Hypothalamus (tissue), 51 donors: ENCODE measurements at regions not wholly inside any gene's neighbourhood (a gene's known extent, or its start where the extent isn't known, plus 50 kb on each side); places are given as distances from the start of the nearest gene placed in this dataset.
"Not testable (repeated sequence)": the region's sequence is repeated elsewhere in the genome, so short reads cannot be mapped to it uniquely, and the experiment has no call there.

ENCODE experiments used
- DNase-seq, 51 donors: peaks; one replicate each; lab custom pipeline; 2025; lab: John Stamatoyannopoulos, UW

GRCh38 chr10:61818251-61818650 is 83.2 kb upstream of the ARID5B start:
- DNase-seq, result not testable (repeated sequence)

DNA sequence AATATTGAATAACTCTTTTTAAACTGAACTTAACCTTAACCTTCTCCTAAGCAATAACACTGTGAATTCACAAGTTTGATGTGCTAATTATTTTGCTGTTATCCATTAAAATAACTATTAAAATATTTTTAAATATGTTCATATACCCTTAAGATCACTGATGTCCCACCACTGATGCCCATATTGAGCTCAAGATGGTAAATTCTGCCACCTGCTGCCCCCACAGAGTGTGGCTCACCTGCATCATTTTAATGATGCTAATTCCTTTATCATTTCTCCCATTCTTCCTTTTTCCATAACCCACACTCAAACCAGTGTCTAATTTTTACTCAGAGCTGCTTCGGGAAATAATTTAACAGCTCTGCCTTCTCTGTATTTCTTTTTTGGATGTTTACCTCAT is 82.3 kb upstream of the ARID5B start:
- DNase-seq, result no peak

- DNase-seq, result peak in 1 of 51 donors; percentile 0
These were observed 80.3 kb upstream of the ARID5B start for GRCh38 chr10:61821153-61821552.

DNA sequence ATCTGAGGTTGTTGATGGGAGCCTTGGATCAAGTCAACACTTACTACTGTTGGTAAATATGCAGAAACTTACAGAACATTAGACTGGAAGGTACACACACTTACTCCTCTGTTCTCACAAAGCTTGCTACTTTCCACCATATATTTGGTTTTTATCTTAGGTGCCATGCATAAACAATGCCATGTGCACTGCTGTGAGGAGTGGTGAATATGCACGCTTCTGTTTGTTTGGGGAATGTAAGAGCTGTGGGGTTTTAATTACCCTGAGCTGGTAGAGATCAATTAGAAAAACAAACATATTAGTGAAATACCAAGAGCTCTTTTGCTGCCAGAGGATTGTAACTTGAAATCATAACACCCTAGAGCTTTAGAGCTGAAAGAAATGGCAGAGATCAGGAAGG is 79.8 kb upstream of the ARID5B start:
- DNase-seq, result no peak

- no peak for DNase-seq
These were observed 79.4 kb upstream of the ARID5B start for GRCh38 chr10:61822096-61822495.

DNA sequence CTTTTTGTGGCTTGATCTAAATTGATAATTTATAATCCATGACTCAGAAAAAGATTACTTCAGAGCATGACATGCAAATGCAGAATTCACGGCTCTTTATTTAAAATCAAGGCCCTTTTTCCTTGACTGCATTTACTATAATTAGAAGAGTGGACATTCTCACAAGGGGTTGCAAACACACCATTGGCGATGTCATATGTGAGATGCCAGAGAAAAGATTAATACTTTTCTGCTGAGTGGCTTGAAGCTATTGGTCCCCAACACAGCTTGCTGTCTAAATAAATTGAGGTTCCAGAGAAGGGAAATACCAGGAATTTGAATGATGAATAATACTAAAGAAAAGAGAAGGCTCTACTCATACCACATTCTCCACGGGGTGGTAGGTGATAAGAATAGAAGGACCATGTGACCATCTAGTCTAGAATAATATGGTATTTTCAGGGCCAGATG is 78.7 kb upstream of the ARID5B start:
- no peak for DNase-seq

DNA sequence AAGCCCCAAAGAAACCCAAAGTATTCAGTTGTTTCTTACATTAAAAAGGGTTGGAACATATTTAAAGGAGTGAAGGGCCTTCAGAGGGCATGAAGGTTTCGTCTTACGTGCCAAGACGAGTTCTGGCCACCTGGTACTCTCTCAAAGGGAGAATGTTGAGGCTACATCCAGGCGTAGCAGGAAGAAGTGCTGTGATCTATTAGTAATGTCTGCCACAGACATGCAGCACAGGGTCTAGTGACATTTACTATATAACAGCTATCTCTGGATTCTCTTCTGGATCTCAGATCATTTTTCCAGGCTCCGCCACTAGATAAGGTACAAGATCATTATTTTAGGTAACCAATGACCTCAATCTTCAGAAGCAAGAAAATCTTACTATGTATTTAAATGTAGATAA is 76.5 kb upstream of the ARID5B start:
- no peak for DNase-seq

DNA sequence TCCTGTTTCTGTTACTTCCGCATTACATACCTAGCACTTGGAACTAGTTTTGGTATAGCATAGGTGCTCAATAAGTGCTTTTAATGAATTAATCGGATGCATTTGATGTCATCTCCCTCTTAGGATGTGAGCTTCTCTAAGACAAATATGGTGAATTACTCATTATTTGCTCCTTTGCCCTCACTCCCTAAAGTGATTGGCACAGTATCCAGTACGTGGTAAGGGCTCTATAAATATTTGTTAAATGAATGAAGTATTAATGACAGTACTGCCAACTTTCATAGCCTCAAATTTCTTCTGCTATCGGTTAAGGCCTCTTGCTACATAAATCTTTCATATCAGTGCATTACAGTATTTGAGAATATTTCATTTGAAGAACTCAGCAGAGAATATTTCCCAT is 75.9 kb upstream of the ARID5B start:
- DNase-seq, result no peak

DNA sequence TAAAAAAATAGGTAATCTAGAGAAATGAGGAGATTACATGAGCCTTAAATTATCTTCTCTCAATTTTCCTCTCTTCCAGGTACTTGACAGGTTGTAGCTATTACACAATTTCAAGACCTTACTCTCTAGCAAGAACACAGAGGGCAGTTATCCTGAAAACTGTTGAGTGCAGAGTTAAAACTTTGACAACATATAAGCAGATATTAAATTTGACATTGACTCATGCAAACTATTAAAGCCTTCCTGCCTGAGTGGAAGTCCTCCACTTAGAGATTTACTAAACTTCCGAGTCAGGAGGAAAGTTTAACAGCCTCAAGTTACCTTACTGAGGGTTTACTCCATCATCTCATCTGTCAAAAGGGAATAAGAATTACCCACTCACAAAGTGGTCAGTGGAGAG is 73.5 kb upstream of the ARID5B start:
- no peak for DNase-seq

DNA sequence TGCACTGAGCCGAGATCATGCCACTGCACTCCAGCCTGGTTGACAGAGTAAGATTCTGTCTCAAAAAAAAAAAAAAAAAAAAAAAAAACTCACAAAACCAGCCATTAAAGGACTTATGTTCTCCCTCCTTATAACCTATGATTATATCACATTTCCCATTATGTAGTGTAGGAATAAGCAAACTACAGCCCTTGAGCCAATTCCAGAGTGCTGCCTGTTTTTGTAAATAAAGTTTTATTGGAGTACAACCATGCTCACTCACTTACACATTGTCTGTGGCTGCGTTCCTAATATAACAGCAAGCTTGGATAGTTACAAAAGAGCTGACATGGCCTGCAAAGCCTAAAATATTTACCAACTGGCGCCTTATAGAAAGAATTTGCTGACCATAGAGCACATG is 72.7 kb upstream of the ARID5B start:
- DNase-seq, result no peak

DNA sequence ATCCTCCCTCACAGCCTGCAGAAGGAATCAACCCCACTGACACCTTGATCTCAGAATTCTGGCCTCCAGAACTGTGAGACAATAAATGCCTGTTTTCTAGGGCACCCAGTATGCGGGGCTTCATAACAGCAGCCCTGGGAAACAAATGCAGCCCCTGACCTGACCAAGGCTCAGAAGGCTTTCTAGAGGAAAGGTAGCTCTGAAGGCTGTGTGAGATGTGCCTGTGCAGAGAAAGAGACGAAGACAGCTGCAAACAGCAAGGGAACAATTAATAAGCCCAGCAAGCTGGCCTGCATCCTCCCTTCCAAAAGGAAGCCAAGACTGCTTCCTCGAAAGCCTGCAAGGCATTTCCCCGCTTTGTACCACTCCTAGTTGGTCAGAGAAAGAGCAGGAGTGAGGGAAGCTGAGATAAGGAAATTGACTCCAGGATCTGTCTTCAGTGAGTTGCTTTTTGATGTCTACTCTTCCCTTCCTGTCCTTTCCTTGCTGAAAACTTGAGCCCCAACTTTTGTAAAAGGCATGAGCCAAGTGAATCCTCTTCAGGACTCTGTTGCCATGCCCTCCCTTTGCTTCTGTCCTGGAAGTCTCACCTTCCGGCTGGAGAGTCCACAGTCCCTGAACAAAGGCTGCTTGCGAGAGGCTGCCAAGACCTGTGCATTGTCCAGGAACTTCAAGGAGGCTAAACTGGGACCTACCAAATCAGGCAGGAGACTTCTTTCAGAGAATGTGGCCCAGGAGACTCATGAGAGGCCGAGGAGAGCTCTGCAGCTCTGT is 71.2 kb upstream of the ARID5B start:
- DNase-seq, result no peak

GRCh38 chr10:61830846-61831273 is 70.6 kb upstream of the ARID5B start:
- DNase-seq, result no peak

GRCh38 chr10:61832866-61833481 is 68.5 kb upstream of the ARID5B start:
- DNase-seq, result no peak

GRCh38 chr10:61834519-61834918 is 67.0 kb upstream of the ARID5B start:
- DNase-seq, result no peak

GRCh38 chr10:61835069-61835945 is 66.2 kb upstream of the ARID5B start:
- peak in 1 of 51 donors; percentile 3 for DNase-seq

DNA sequence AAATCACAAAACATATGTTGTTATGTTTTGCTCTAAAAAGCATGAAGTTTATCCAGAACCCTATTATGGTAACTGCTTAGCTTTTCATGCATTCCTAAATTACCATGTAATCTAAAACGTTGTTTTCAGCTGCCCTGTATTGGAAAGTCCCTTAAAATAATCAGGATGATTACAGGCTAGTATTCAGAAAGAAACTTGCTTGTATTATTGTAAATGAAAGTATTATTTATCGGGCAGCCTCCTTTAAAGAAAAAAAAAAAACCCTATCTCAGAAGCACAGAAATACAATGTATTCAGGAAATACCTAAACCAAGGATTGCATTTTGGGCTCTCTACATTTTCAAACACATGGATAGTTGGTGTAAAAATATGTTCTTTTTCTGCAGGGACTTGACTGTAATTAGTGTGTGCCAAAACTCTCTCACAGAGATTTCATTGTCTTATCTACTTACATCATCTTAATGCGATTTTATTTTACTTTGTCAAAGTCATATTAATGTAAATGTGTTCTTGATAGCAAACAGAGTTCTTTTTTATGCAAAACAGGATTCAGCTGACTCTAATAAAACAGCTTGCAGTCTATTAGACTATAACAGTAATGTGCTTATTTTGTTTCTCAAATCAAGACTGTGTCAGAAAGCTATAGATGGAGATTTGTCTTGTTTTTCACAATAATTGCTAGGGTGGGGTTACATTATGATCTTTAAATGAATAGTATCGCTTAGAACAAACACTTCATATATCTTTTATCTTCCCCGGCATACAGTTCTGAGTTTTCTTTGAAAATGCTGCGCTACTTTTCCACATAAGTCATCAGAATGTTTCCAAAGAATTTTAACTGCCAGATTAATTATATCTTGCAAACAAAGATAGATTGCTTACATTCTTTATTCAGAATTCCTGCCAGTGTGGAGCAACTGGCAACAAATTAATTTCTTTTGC is 65.3 kb upstream of the ARID5B start:
- peak in 1 of 51 donors; percentile 2 for DNase-seq

- no peak for DNase-seq
These were observed 64.4 kb upstream of the ARID5B start for GRCh38 chr10:61836888-61837754.

DNA sequence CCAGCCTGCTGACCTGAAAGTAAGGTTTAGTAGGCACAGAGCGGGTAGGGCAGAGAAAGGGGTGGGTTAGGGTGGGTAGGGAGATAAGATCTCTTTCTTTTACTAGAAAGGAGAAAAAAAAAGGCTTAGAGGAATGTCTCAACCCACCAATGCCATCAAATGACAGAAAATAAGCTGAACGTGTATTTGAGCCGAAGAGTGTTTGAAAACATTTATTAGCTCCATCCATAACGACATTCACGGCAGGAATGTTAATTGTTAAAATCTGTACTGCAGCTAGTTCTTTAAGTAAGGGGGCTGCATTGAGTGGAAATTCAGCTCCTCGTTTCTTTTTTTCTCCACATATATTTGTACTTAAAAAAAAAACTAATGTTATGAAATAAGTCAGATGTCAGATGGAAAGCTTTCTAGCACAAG is 63.7 kb upstream of the ARID5B start:
- DNase-seq, result no peak

DNA sequence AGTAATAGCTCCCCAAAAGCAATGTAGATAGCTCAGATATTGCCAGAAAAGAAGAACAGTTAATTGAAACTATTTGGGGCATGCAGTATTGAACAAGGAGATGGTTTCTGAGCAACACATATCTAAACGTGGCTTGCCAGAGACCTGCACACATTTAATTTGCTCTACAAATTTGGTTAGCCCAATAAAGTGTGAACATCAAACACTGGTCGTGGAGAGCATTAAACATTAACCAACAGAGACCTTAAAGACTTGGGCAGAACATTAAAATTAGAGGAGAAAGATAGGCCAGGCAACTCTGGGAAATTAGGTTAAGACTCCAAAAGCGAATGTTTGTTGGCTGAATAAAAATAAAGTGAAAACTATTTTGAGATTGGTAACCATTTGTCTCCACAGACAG is 61.6 kb upstream of the ARID5B start:
- DNase-seq, result no peak
